ENCODE measurements at regions not wholly inside any gene's neighbourhood (a gene's known extent, or its start where the extent isn't known, plus 50 kb on each side); places are given as distances from the start of the nearest gene placed in this dataset.
"Not testable (repeated sequence)": the region's sequence is repeated elsewhere in the genome, so short reads cannot be mapped to it uniquely, and the experiment has no call there.

- TF ChIP-seq ESRRA (IDR thresholded peaks at IDR 0.05; ENCODE audit: low read length); EZH2 (IDR thresholded peaks at IDR 0.05; ENCODE audit: borderline replicate concordance, control insufficient read depth, low read depth, low read length); CTCF (IDR thresholded peaks at IDR 0.05 in 2 of 3, conservative IDR thresholded peaks at IDR 0.05 in 1 of 3; ENCODE audit: control insufficient read depth in 2 of 3, extremely low read depth in 1 of 3, insufficient read depth in 1 of 3, low read depth in 3 of 3, low read length in 3 of 3); MYC (IDR thresholded peaks at IDR 0.05; ENCODE audit: insufficient read depth, insufficient read length, insufficient replicate concordance, low read length, severe bottlenecking); POLR2A (IDR thresholded peaks at IDR 0.05; ENCODE audit: low read depth, low read length); NR2C2 (IDR thresholded peaks at IDR 0.05; ENCODE audit: borderline replicate concordance, control insufficient read depth, insufficient read length, low read depth); MTA3 (IDR thresholded peaks at IDR 0.05; ENCODE audit: borderline replicate concordance, low read length); NFYB (IDR thresholded peaks at IDR 0.05; ENCODE audit: insufficient read depth, low read depth, low read length); STAT1 (conservative IDR thresholded peaks at IDR 0.05): not testable (repeated sequence)
These were observed 194.3 kb upstream of the PZP start for GRCh38 chr12:9402432-9403040.
